ENCODE measurements at regions not wholly inside any gene's neighbourhood (a gene's known extent, or its start where the extent isn't known, plus 50 kb on each side); places are given as distances from the start of the nearest gene placed in this dataset.

DNA sequence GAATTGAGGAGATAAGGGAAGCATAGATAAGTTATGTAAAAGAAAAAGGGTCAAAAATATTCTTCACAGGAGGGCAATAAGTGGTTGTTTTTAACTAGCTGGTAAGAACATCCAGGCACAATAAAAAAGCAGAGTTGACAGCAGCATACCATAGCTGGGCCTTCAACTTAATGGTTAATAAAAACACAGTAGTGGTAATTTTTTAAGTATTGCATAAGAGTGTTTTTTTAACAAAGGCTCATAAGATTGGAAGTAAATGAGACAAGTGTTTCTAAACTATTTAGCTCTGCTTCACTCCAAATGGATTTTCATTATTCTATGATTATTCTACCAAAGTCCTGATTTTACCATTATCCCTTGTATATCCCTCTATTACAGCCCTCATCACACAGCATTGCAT lies 140.1 kb upstream of the TSPAN8 start:
- Histone ChIP-seq H3K27ac (ENCODE audit: low read depth, low read length) (no peak overlapping the region), H3K4me3 (ENCODE audit: low read length) (no peak overlapping the region), H3K27me3 (ENCODE audit: insufficient read depth, low read length, poor library complexity) (no peaks in the 10 kb centered on the region), H4K8ac (ENCODE audit: low read depth, low read length) (no peak overlapping the region), H2BK5ac (ENCODE audit: low read length) (no peak overlapping the region), H2AK5ac (ENCODE audit: low read length) (no peak overlapping the region), H4K5ac (ENCODE audit: low read length) (no peak overlapping the region), H3K23ac (ENCODE audit: low read length) (no peak overlapping the region), H3K79me1 (ENCODE audit: low read length) (no peaks in the 10 kb centered on the region), H3K18ac (ENCODE audit: low read length) (no peak overlapping the region), H3K4ac (ENCODE audit: low read depth, low read length) (no peak overlapping the region), H3K4me1 (ENCODE audit: control insufficient read depth, low read depth, low read length) (no peaks in the 10 kb centered on the region), H3K9ac (ENCODE audit: low read length) (no peak overlapping the region), H2BK120ac (ENCODE audit: low read depth, low read length) (no peak overlapping the region), H2BK15ac (replicated peaks; ENCODE audit: low read depth) (no peak overlapping the region), H3K36me3 (ENCODE audit: control insufficient read depth, insufficient read depth, low read length) (no peaks in the 10 kb centered on the region), H3K79me2 (ENCODE audit: control insufficient read depth, insufficient read depth, low read length) (no peaks in the 10 kb centered on the region), H3K56ac (ENCODE audit: low read length) (no peak overlapping the region), H3K4me2 (ENCODE audit: low read length) (no peak overlapping the region)
- no peak for DNase-seq

DNA sequence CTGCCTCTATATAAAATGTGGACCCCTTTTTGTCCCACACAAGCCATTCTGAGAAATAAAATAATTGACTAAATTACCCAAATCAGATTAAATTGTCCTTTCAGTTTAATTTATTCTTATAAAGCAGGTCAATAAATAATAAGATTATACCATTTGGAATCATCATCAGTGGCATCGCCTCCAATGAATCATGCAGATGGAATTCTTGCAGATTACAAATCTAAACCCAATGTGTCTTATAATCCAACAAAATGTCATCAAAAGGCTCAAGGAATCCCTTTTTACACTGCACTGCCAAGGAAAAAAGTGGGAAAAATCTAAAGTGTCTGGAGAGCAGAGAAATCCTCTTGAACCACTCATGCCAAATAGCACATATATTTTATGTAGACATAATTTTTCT lies 138.2 kb upstream of the TSPAN8 start:
- no peak overlapping the region for H3K56ac ChIP-seq (ENCODE audit: low read length)
- no peaks in the 10 kb centered on the region for H3K79me2 ChIP-seq (ENCODE audit: control insufficient read depth, insufficient read depth, low read length)
- H3K27me3 ChIP-seq (ENCODE audit: insufficient read depth, low read length, poor library complexity): no peaks in the 10 kb centered on the region
- H2BK15ac ChIP-seq (replicated peaks; ENCODE audit: low read depth): no peak overlapping the region
- no peak overlapping the region for H4K5ac ChIP-seq (ENCODE audit: low read length)
- H3K18ac ChIP-seq (ENCODE audit: low read length): no peak overlapping the region
- H2BK5ac ChIP-seq (ENCODE audit: low read length): no peak overlapping the region
- no CpG with 5 or more reads among the region's 1 CpG for WGBS (ENCODE audit: extremely low coverage, insufficient coverage, low lambda C conversion rate)
- H3K4me1 ChIP-seq (ENCODE audit: control insufficient read depth, low read depth, low read length): no peaks in the 10 kb centered on the region
- H3K9ac ChIP-seq (ENCODE audit: low read length): no peak overlapping the region
- no peak for DNase-seq
- no peak overlapping the region for H3K4me2 ChIP-seq (ENCODE audit: low read length)
- H3K36me3 ChIP-seq (ENCODE audit: control insufficient read depth, insufficient read depth, low read length): no peaks in the 10 kb centered on the region
- no peak overlapping the region for H3K4me3 ChIP-seq (ENCODE audit: low read length)
- H3K27ac ChIP-seq (ENCODE audit: low read depth, low read length): no peak overlapping the region
- H2AK5ac ChIP-seq (ENCODE audit: low read length): no peak overlapping the region
- no peak overlapping the region for H3K4ac ChIP-seq (ENCODE audit: low read depth, low read length)
- no peak overlapping the region for H4K8ac ChIP-seq (ENCODE audit: low read depth, low read length)
- H3K79me1 ChIP-seq (ENCODE audit: low read length): no peaks in the 10 kb centered on the region
- no peak overlapping the region for H3K23ac ChIP-seq (ENCODE audit: low read length)
- no peak overlapping the region for H2BK120ac ChIP-seq (ENCODE audit: low read depth, low read length)

DNA sequence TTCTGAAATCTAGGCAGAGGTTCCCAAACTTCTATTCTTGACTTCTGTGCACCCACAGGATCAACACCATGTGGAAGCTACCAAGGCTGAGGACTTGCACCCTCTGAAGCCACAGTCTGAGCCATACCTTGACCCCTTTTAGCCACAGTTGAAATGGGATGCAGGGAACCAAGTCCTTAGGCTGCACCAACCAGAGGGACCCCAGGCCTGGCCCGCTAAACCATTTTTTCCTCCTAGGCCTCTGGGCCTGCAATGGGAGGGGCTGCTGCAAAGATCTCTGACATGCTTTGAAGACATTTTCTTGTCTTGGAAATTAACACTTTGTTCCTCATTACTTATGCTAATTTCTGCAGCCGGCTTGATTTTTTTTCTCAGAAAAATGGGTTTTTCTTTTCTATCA lies 133.9 kb upstream of the TSPAN8 start:
- H3K4ac ChIP-seq (ENCODE audit: low read depth, low read length): no peak overlapping the region
- H3K4me3 ChIP-seq (ENCODE audit: low read length): no peak overlapping the region
- H3K79me2 ChIP-seq (ENCODE audit: control insufficient read depth, insufficient read depth, low read length): no peaks in the 10 kb centered on the region
- no peak overlapping the region for H2BK120ac ChIP-seq (ENCODE audit: low read depth, low read length)
- no peak for DNase-seq
- no peak overlapping the region for H2AK5ac ChIP-seq (ENCODE audit: low read length)
- H4K5ac ChIP-seq (ENCODE audit: low read length): no peak overlapping the region
- no peak overlapping the region for H3K23ac ChIP-seq (ENCODE audit: low read length)
- no peaks in the 10 kb centered on the region for H3K4me1 ChIP-seq (ENCODE audit: control insufficient read depth, low read depth, low read length)
- no peak overlapping the region for H3K56ac ChIP-seq (ENCODE audit: low read length)
- no peaks in the 10 kb centered on the region for H3K27me3 ChIP-seq (ENCODE audit: insufficient read depth, low read length, poor library complexity)
- H3K79me1 ChIP-seq (ENCODE audit: low read length): no peaks in the 10 kb centered on the region
- no peak overlapping the region for H3K18ac ChIP-seq (ENCODE audit: low read length)
- no peak overlapping the region for H2BK15ac ChIP-seq (replicated peaks; ENCODE audit: low read depth)
- WGBS (ENCODE audit: extremely low coverage, insufficient coverage, low lambda C conversion rate): no CpG with 5 or more reads among the region's 2 CpGs
- H3K27ac ChIP-seq (ENCODE audit: low read depth, low read length): no peak overlapping the region
- H3K4me2 ChIP-seq (ENCODE audit: low read length): no peak overlapping the region
- no peak overlapping the region for H4K8ac ChIP-seq (ENCODE audit: low read depth, low read length)
- no peak overlapping the region for H2BK5ac ChIP-seq (ENCODE audit: low read length)
- H3K36me3 ChIP-seq (ENCODE audit: control insufficient read depth, insufficient read depth, low read length): no peaks in the 10 kb centered on the region
- H3K9ac ChIP-seq (ENCODE audit: low read length): no peak overlapping the region

DNA sequence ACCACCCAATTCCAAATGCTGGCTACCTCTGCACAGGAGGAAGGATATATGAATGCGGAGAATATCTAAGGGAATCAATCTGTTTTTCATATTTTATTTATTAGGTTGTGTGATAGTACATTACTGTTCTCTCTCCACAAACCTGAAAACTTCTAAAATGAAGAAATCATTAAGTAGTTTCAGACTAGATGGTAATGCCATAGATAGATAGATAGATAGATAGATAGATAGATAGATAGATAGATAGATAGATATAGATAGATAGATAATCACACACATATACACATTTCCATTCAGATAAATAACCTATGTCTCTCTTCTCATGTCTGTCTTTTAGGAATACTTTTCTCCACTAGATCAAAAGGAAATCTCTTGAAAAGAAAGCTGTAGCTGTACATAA lies 126.1 kb upstream of the TSPAN8 start:
- Histone ChIP-seq H2BK120ac (ENCODE audit: low read depth, low read length) (no peak overlapping the region), H2BK5ac (ENCODE audit: low read length) (no peak overlapping the region), H3K4me2 (ENCODE audit: low read length) (no peak overlapping the region), H3K23ac (ENCODE audit: low read length) (no peak overlapping the region), H2AK5ac (ENCODE audit: low read length) (no peak overlapping the region), H3K4me3 (ENCODE audit: low read length) (no peak overlapping the region), H3K9ac (ENCODE audit: low read length) (no peak overlapping the region), H3K79me2 (ENCODE audit: control insufficient read depth, insufficient read depth, low read length) (no peaks in the 10 kb centered on the region), H2BK15ac (replicated peaks; ENCODE audit: low read depth) (no peak overlapping the region), H3K27ac (ENCODE audit: low read depth, low read length) (no peak overlapping the region), H3K4me1 (ENCODE audit: control insufficient read depth, low read depth, low read length) (no peaks in the 10 kb centered on the region), H3K4ac (ENCODE audit: low read depth, low read length) (no peak overlapping the region), H3K79me1 (ENCODE audit: low read length) (no peaks in the 10 kb centered on the region), H3K36me3 (ENCODE audit: control insufficient read depth, insufficient read depth, low read length) (no peaks in the 10 kb centered on the region), H3K27me3 (ENCODE audit: insufficient read depth, low read length, poor library complexity) (no peaks in the 10 kb centered on the region), H3K18ac (ENCODE audit: low read length) (no peak overlapping the region), H4K5ac (ENCODE audit: low read length) (no peak overlapping the region), H4K8ac (ENCODE audit: low read depth, low read length) (no peak overlapping the region), H3K56ac (ENCODE audit: low read length) (no peak overlapping the region)
- DNase-seq: no peak
- WGBS (ENCODE audit: extremely low coverage, insufficient coverage, low lambda C conversion rate): no CpG with 5 or more reads among the region's 1 CpG

DNA sequence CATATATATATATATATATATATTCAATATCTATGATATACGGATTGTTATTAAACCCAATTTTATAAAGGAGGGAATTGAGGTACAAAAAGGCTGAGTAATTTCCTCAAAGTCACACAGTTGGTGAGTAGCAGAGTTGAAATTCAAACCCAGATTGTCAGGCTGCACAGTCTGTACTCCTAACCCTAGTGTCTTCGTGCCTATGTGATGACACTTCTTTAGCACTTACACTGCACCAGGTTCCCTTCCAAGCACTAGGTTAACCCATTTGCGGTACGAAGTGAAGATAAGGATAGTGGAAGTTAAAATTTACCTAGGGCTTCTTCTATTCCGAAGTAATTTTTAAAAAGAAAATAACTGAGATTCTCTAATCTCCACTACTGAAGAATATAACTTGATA lies 125.1 kb upstream of the TSPAN8 start:
- Histone ChIP-seq H3K4me3 (ENCODE audit: low read length) (no peak overlapping the region), H3K27ac (ENCODE audit: low read depth, low read length) (no peak overlapping the region), H3K36me3 (ENCODE audit: control insufficient read depth, insufficient read depth, low read length) (no peaks in the 10 kb centered on the region), H3K56ac (ENCODE audit: low read length) (no peak overlapping the region), H3K4me2 (ENCODE audit: low read length) (no peak overlapping the region), H3K4ac (ENCODE audit: low read depth, low read length) (no peak overlapping the region), H2BK5ac (ENCODE audit: low read length) (no peak overlapping the region), H3K18ac (ENCODE audit: low read length) (no peak overlapping the region), H2AK5ac (ENCODE audit: low read length) (no peak overlapping the region), H3K79me2 (ENCODE audit: control insufficient read depth, insufficient read depth, low read length) (no peaks in the 10 kb centered on the region), H3K23ac (ENCODE audit: low read length) (no peak overlapping the region), H4K5ac (ENCODE audit: low read length) (no peak overlapping the region), H3K4me1 (ENCODE audit: control insufficient read depth, low read depth, low read length) (no peaks in the 10 kb centered on the region), H3K79me1 (ENCODE audit: low read length) (no peaks in the 10 kb centered on the region), H3K9ac (ENCODE audit: low read length) (no peak overlapping the region), H2BK15ac (replicated peaks; ENCODE audit: low read depth) (no peak overlapping the region), H2BK120ac (ENCODE audit: low read depth, low read length) (no peak overlapping the region), H4K8ac (ENCODE audit: low read depth, low read length) (no peak overlapping the region), H3K27me3 (ENCODE audit: insufficient read depth, low read length, poor library complexity) (no peaks in the 10 kb centered on the region)
- no peak for DNase-seq
- WGBS (ENCODE audit: extremely low coverage, insufficient coverage, low lambda C conversion rate): no CpG with 5 or more reads among the region's 5 CpGs

DNA sequence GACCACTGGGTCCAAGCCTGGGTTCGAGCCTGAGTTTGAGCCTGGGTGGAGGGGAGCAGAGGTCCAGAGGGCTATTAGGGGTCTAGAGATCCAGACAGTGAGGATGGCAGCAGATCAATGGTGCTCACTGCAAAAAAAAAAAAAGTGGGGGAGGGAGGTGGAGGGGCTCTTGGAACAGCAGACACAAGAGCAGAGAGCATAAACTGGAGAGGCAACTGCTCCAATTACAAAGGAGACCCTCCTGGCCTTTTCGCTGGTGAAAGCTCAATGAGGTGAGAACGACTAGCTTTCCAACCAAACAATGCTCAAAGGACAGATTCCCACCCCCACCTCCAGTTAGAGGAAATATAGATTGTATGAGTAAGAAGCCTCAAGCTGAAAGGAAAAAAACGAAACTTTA lies 124.2 kb upstream of the TSPAN8 start:
- no peak overlapping the region for H3K9ac ChIP-seq (ENCODE audit: low read length)

More for the DNA sequence above, 124.2 kb upstream of the TSPAN8 start:
- no peak overlapping the region for H2BK5ac ChIP-seq (ENCODE audit: low read length)
- H3K18ac ChIP-seq (ENCODE audit: low read length): peak overlapping the region; percentile 91
- H3K27me3 ChIP-seq (ENCODE audit: insufficient read depth, low read length, poor library complexity): no peaks in the 10 kb centered on the region
- no peak overlapping the region for H2BK120ac ChIP-seq (ENCODE audit: low read depth, low read length)
- no peak overlapping the region for H4K8ac ChIP-seq (ENCODE audit: low read depth, low read length)
- H3K4me3 ChIP-seq (ENCODE audit: low read length): no peak overlapping the region
- no peak overlapping the region for H3K4ac ChIP-seq (ENCODE audit: low read depth, low read length)
- H3K27ac ChIP-seq (ENCODE audit: low read depth, low read length): no peak overlapping the region
- no peak overlapping the region for H3K4me2 ChIP-seq (ENCODE audit: low read length)
- H2BK15ac ChIP-seq (replicated peaks; ENCODE audit: low read depth): no peak overlapping the region
- H3K79me2 ChIP-seq (ENCODE audit: control insufficient read depth, insufficient read depth, low read length): no peaks in the 10 kb centered on the region
- no CpG with 5 or more reads among the region's 4 CpGs for WGBS (ENCODE audit: extremely low coverage, insufficient coverage, low lambda C conversion rate)
- H2AK5ac ChIP-seq (ENCODE audit: low read length): no peak overlapping the region
- H3K4me1 ChIP-seq (ENCODE audit: control insufficient read depth, low read depth, low read length): no peaks in the 10 kb centered on the region
- H3K36me3 ChIP-seq (ENCODE audit: control insufficient read depth, insufficient read depth, low read length): no peaks in the 10 kb centered on the region
- no peak overlapping the region for H3K56ac ChIP-seq (ENCODE audit: low read length)
- no peak overlapping the region for H3K23ac ChIP-seq (ENCODE audit: low read length)
- DNase-seq: peak; percentile 79
- H4K5ac ChIP-seq (ENCODE audit: low read length): no peak overlapping the region
- H3K79me1 ChIP-seq (ENCODE audit: low read length): no peaks in the 10 kb centered on the region
